Astrocyte (in vitro differentiated cells and primary cell): ENCODE measurements at regions not wholly inside any gene's neighbourhood (a gene's known extent, or its start where the extent isn't known, plus 50 kb on each side); places are given as distances from the start of the nearest gene placed in this dataset.
"Not testable (repeated sequence)": the region's sequence is repeated elsewhere in the genome, so short reads cannot be mapped to it uniquely, and the experiment has no call there.

Experiments
- DNase-seq: peaks from one replicate; pipeline ENCODE4 v3.0.0-alpha.2; 2010; ENCODE audit warnings: low read depth
- FAIRE-seq: peaks from 2 replicates; lab custom pipeline; 2011; peaks lifted over from hg19 to GRCh38; lab: Jason Lieb, UNC
- H2AFZ ChIP-seq: 2 replicates; pipeline ENCODE4 v1.6.0; 2012; ENCODE audit warnings: low read depth, low read length, inconsistent platforms
- H3K27ac ChIP-seq: 2 replicates; pipeline ENCODE4 v1.5.1; 2011; ENCODE audit warnings: low read depth, low read length, inconsistent platforms
- H3K27me3 ChIP-seq: 2 replicates; pipeline ENCODE4 v1.6.0; 2011; ENCODE audit warnings: low read length, inconsistent platforms; ENCODE audit not compliant: insufficient read depth
- H3K36me3 ChIP-seq: 2 replicates; pipeline ENCODE4 v1.5.1; 2011; ENCODE audit warnings: low read length, inconsistent platforms; ENCODE audit not compliant: insufficient read depth
- H3K4me1 ChIP-seq: 2 replicates; pipeline ENCODE4 v1.5.1; 2011; ENCODE audit warnings: low read length, inconsistent platforms; ENCODE audit not compliant: insufficient read depth
- H3K4me2 ChIP-seq: 2 replicates; pipeline ENCODE4 v1.6.0; 2012; ENCODE audit warnings: low read length, inconsistent platforms
- H3K4me3 ChIP-seq: 2 replicates; pipeline ENCODE4 v1.5.1; 2011; ENCODE audit warnings: low read depth, mild to moderate bottlenecking, low read length, inconsistent platforms; ENCODE audit not compliant: insufficient read depth
- H3K79me2 ChIP-seq: 2 replicates; pipeline ENCODE4 v1.6.0; 2012; ENCODE audit warnings: mild to moderate bottlenecking, low read length, inconsistent platforms; ENCODE audit not compliant: insufficient read depth
- H3K9ac ChIP-seq: 2 replicates; pipeline ENCODE4 v1.6.0; 2012; ENCODE audit warnings: mild to moderate bottlenecking, low read length, inconsistent platforms
- H3K9me3 ChIP-seq: 2 replicates; pipeline ENCODE4 v1.5.1; 2012; ENCODE audit warnings: low read depth, mild to moderate bottlenecking, low read length, inconsistent platforms; ENCODE audit not compliant: insufficient read depth
- H4K20me1 ChIP-seq: 2 replicates; pipeline ENCODE4 v1.6.0; 2012; ENCODE audit warnings: low read length, inconsistent platforms; ENCODE audit not compliant: insufficient read depth
- H3K27ac Mint-ChIP-seq: one replicate; pipeline ENCODE4 v1.8.0; 2021; ENCODE audit warnings: mild to moderate bottlenecking, mixed read lengths; ENCODE audit not compliant: unreplicated experiment
- H3K27me3 Mint-ChIP-seq: one replicate; pipeline ENCODE4 v1.8.0; 2021; ENCODE audit warnings: low read depth, mixed read lengths; ENCODE audit not compliant: unreplicated experiment
- H3K36me3 Mint-ChIP-seq: one replicate; pipeline ENCODE4 v1.8.0; 2021; ENCODE audit warnings: low read depth, mixed read lengths; ENCODE audit not compliant: unreplicated experiment
- H3K4me1 Mint-ChIP-seq: one replicate; pipeline ENCODE4 v1.8.0; 2021; ENCODE audit warnings: low read depth, mixed read lengths; ENCODE audit not compliant: unreplicated experiment
- H3K4me3 Mint-ChIP-seq: one replicate; pipeline ENCODE4 v1.8.0; 2021; ENCODE audit warnings: mild to moderate bottlenecking, moderate library complexity, mixed read lengths; ENCODE audit not compliant: unreplicated experiment
- H3K9me3 Mint-ChIP-seq: one replicate; pipeline ENCODE4 v1.8.0; 2021; ENCODE audit warnings: mild to moderate bottlenecking, mixed read lengths; ENCODE audit not compliant: unreplicated experiment
- EZH2 ChIP-seq: IDR thresholded peaks from 2 replicates; pipeline ENCODE4 v1.6.1; 2012; ENCODE audit warnings: mild to moderate bottlenecking, low read length, inconsistent platforms; ENCODE audit not compliant: insufficient read depth
- TF ChIP-seq, protein P1 (sequence below): IDR thresholded peaks from 2 replicates; pipeline ENCODE4 v1.5.1; 2011; ENCODE audit warnings: low read depth, mild to moderate bottlenecking, inconsistent platforms, low read length, moderate library complexity; ENCODE audit not compliant: insufficient read depth

DNA sequence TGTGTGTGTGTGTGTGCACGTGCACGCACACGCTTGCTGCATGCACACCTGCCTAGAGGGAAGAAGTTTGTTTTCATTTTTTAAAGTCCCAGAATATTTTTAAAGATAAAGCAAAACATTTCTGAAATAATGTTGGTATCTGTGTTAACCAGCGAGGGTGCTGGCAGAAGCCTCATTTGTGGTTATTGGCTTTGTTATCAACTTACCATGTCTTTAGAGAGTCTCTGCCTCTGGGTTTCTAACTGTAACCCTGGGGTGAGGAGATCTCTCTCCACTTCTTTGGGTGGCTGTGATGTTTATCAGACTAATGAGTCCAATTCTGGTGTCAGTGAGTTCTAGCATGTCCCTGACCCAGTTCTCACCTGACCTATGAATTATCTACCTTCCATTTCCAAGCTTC lies 927.6 kb upstream of the FANCL start:
- FAIRE-seq (no peak), DNase-seq (no peak)
- Histone ChIP-seq H3K4me1 (no peaks in the 10 kb centered on the region), H3K27ac (no peak overlapping the region), H3K9ac (no peak overlapping the region), H3K4me3 (no peak overlapping the region), H3K4me2 (no peak overlapping the region), H3K36me3 (no peaks in the 10 kb centered on the region), H3K79me2 (no peaks in the 10 kb centered on the region), H3K27me3 (no peaks in the 10 kb centered on the region), H4K20me1 (no peaks in the 10 kb centered on the region), H2AFZ (no peak overlapping the region), H3K9me3 (no peaks in the 10 kb centered on the region)
- no peaks in the 10 kb centered on the region for H3K9me3 Mint-ChIP-seq
- TF ChIP-seq, protein P1, sequence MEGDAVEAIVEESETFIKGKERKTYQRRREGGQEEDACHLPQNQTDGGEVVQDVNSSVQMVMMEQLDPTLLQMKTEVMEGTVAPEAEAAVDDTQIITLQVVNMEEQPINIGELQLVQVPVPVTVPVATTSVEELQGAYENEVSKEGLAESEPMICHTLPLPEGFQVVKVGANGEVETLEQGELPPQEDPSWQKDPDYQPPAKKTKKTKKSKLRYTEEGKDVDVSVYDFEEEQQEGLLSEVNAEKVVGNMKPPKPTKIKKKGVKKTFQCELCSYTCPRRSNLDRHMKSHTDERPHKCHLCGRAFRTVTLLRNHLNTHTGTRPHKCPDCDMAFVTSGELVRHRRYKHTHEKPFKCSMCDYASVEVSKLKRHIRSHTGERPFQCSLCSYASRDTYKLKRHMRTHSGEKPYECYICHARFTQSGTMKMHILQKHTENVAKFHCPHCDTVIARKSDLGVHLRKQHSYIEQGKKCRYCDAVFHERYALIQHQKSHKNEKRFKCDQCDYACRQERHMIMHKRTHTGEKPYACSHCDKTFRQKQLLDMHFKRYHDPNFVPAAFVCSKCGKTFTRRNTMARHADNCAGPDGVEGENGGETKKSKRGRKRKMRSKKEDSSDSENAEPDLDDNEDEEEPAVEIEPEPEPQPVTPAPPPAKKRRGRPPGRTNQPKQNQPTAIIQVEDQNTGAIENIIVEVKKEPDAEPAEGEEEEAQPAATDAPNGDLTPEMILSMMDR = no peak
- no peak for TF ChIP-seq EZH2
- H3K4me1 Mint-ChIP-seq = no peaks in the 10 kb centered on the region
- peaks cover 3% of the 10 kb centered on the region for H3K27me3 Mint-ChIP-seq
- no peak overlapping the region for H3K4me3 Mint-ChIP-seq
- no peaks in the 10 kb centered on the region for H3K36me3 Mint-ChIP-seq
- H3K27ac Mint-ChIP-seq = no peak overlapping the region

DNA sequence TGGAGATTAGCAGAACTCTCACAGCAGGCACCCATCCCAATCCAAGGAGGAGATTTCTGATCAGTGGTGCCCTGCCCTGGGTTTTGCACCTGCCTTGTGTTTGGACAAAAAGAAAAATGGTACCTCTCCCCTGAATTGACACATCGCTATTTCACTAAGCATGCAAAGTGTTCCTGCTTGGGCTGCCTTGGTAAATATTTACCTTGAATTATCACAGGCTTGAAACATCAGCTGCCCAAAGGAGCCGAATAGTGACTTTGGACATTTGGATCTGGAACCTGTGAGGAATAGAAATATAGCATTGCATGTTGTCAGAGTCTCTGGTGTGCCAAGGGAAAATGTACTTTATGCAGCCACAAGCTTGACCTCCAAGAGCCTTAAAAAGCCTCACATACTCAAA lies 926.4 kb upstream of the FANCL start:
- no peak overlapping the region for H3K4me3 Mint-ChIP-seq
- no peaks in the 10 kb centered on the region for H3K36me3 Mint-ChIP-seq

DNA sequence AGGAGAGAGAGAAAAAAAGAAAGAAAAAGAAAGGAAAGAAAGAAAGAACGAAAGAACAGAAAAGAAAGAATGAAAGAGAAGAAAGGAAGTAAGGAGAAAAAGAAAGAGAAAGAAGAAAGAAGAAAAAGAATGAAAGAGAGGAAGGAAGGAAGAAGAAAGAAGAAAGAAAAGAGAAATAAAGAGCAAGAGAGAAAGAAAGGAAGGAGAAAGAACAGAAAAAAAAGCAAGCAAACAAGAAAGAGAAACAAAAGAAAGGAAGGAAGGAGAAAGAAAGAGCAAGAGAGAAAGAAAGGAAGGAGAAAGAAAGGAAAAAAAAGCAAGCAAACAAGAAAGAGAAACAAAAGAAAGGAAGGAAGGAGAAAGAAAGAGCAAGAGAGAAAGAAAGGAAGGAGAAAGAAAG lies 916.8 kb upstream of the FANCL start:
- H3K36me3 ChIP-seq, DNase-seq, H3K27me3 Mint-ChIP-seq, H3K79me2 ChIP-seq, H3K27ac ChIP-seq, H3K4me1 ChIP-seq, H3K36me3 Mint-ChIP-seq, H3K4me2 ChIP-seq, H3K4me1 Mint-ChIP-seq, H3K27ac Mint-ChIP-seq, H3K9me3 Mint-ChIP-seq, H2AFZ ChIP-seq, H4K20me1 ChIP-seq, H3K4me3 Mint-ChIP-seq, H3K9me3 ChIP-seq, H3K4me3 ChIP-seq, H3K9ac ChIP-seq, H3K27me3 ChIP-seq, FAIRE-seq: not testable (repeated sequence)

More for the DNA sequence above, 926.4 kb upstream of the FANCL start:
- DNase-seq (no peak), FAIRE-seq (no peak)
- Histone ChIP-seq H3K27me3 (no peaks in the 10 kb centered on the region), H3K79me2 (no peaks in the 10 kb centered on the region), H3K9me3 (no peaks in the 10 kb centered on the region), H3K4me3 (no peak overlapping the region), H4K20me1 (no peaks in the 10 kb centered on the region), H3K4me2 (no peak overlapping the region), H3K9ac (no peak overlapping the region), H3K36me3 (no peaks in the 10 kb centered on the region), H3K27ac (no peak overlapping the region), H2AFZ (no peak overlapping the region), H3K4me1 (no peaks in the 10 kb centered on the region)
- peaks cover 3% of the 10 kb centered on the region for H3K27me3 Mint-ChIP-seq
- H3K4me1 Mint-ChIP-seq = no peaks in the 10 kb centered on the region
- TF ChIP-seq, protein P1 = no peak
- TF ChIP-seq EZH2 = no peak
- H3K9me3 Mint-ChIP-seq = no peaks in the 10 kb centered on the region
- H3K27ac Mint-ChIP-seq = no peak overlapping the region
